Activated CD4-positive, alpha-beta T cell treated with anti-CD3 and anti-CD28 coated beads, Interleukin-2, Interleukin-4, amounts not matched to agents 100 ng/mL and 50 ng/mL, durations not matched to agents 16 hours and 8 hours (primary cell): ENCODE measurements at regions not wholly inside any gene's neighbourhood (a gene's known extent, or its start where the extent isn't known, plus 50 kb on each side); places are given as distances from the start of the nearest gene placed in this dataset.

Source experiments
- DNase-seq: peaks from one replicate; pipeline ENCODE4 v3.0.0-alpha.2; 2020; ENCODE audit warnings: low spot score

- no peak for DNase-seq
Observed at GRCh38 chr3:193850084-193850619, 257.1 kb downstream of the OPA1 start.

DNA sequence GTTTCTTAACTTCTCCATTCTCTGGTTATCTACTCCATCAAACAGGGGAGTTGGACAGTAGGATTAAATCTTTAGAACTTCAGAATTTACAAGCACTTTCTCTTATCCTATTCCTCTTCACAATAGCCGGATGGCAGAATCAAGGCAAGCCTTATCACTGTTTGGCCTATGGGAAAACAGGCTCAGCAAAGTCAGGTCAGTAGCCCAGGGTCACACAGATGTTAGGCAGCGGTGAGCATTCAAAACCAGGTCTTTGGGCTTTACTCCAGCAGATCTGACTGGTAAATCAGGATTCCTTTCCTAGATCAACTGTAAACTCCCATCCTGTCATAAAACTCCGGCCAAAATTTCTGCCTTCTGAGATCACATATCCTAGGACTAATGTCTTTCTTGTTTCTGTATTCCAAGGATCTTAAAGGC, 258.4 kb downstream of the OPA1 start:
- no peak for DNase-seq

DNA sequence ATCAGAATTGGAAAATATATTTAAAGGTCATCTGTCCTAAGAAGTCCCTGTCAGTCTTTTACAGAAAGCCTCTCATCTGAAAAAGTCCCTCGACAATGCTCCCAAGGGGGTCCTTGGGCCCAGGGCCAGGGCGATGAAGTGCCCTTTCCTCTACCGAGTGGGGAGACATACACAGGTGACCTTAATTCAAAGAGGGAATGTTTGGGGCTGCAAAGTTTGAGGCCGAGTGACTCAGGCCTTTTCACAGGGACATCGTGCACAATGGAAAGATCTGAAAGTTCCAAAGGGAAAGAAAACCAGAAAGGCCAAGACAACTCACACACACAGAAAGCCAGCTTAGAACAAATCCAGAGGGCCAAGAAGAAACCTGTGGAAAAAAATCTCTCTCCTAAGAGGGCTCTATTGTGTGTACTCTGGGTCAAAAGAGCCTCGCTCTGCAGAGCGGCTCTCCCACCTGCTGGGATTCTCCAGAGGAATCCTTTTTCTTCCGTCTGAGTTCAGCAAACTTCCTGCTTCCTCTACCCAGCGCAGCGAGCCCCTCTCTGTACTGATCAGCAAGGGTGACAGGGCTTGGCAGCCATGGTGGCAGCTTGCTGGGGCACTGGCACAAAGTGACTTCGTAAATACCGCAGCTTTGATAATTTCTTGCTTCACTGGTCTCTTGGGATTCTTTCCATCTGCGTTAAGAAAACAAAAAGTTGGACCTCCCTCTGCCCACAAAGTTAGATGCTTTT, 259.1 kb downstream of the OPA1 start:
- no peak for DNase-seq

DNA sequence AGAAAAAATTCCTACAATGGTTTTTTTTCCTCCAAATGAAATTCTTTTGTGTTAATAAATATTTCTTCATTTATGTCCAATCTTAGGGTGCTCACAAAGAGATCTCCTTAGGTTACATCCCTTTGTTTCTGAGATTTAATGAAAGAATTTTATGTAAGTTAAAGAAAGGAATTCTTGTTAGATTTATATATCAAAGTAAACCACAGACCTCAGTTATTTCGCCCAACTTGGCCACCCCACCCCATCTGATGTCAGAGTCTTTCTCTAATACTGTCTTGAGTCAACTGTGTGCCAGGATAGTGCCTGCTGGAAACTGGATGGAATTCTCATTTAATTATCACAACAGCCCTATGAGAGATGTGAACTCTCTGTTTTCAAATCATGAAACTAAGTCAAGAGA, 259.9 kb downstream of the OPA1 start:
- DNase-seq: no peak

DNA sequence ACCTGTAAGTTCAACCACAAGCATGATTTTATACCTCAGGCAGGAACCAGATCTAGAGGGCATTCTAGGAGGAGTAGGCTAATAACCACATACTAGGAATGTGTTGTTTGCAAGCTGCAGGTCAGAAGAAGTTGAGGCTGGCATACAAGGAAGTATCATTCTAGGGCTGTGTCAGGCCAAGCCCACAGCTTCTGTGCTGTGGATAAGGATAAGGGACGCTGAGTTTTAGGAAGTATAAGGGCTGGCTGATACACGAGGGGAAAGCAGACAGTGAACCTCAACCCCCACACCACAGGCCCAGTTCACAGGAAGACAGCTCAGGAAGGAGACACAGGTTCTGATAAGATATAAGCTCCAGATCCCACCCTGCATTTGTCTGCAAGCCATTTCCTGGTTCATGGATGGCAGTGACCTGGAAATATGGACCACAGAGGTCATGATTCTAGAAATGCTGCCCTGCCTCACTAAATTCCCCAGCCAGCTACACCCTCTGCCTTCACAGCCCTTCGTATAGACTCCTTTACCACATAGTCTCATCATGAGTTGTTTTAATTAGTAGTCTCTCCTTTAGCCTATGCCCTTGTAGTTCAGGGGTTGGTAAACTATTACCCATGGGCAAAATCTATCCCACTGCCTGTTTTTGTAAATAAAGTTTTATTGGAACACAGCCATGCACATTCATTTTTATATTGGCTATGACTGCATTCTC, 260.7 kb downstream of the OPA1 start:
- DNase-seq: no peak

- no peak for DNase-seq
Observed at GRCh38 chr3:193857996-193858395, 265.0 kb downstream of the OPA1 start.

GRCh38 chr3:193859195-193859594, 266.2 kb downstream of the OPA1 start:
- DNase-seq: no peak

DNA sequence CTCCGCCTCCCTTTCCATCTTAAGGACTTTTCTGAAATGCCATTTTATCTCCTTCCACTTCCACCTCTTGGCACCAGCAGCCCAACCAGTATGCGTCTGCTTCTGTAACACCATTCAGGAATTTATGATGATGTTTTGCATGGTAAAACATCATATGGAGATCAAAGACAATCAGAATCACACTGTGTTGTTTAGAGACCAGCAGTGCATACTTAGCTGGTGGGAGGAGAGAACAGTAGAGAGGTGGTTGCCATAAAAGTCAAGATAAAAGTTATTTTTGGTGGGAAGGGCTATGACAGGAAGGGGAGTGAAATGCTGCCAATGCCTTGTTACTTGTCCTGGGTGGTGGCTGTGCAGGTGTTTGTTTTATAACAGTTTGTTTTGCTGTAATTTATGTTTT, 268.0 kb downstream of the OPA1 start:
- no peak for DNase-seq

GRCh38 chr3:193862843-193863242, 269.8 kb downstream of the OPA1 start:
- DNase-seq: no peak

DNA sequence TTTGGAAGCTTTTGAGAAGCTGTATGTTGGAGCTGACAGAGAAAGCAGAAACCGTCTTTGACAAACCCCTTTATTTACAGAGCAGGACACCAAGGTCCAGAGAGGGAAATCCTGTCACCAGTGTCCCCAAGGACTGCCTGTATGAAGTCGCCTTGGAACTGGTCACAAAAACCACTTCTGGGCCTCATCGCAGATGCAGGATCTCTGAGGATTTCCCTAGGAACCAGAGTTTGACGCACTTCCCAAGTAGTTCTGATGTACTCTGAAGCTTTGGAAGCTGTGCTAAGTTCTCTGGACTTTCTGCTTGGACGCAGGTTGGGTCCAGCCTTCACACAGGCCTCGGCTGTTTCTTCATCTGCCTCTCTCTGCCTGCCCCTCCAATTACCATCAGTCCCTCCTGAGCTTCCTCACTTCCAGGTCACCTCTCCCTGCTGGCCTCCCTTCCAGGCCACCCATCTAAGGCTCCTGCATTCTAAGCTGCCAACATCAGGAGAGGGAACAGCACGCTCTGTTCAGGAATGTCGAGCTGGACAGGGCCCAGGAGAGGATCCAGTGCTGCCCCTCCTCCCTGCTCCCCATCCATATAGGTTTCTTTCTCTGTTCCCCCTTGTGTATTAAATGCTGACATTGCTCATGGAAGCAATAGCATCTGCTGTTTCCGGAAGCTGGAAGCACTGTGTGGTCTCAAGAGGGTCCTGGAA, 270.8 kb downstream of the OPA1 start:
- DNase-seq: no peak

DNA sequence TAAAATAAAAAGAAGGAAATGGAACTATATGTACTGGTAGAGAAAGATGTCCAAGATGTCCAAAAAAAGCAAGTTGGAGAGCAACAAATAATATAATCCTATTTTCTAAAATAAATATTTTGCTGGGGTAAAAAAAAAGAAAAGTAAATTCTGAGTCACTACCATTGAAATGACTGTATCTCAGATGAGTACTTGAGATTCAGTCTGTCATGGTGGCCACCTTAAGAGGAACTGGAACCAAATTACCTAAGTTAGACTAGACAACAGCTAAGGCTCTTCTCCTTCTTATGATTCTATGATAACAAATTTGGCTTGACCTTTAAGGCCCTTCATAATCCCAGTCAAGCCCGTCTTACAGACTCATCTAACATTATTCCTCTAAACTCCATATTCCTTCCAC, 270.6 kb upstream of the HES1 start:
- DNase-seq: no peak

DNA sequence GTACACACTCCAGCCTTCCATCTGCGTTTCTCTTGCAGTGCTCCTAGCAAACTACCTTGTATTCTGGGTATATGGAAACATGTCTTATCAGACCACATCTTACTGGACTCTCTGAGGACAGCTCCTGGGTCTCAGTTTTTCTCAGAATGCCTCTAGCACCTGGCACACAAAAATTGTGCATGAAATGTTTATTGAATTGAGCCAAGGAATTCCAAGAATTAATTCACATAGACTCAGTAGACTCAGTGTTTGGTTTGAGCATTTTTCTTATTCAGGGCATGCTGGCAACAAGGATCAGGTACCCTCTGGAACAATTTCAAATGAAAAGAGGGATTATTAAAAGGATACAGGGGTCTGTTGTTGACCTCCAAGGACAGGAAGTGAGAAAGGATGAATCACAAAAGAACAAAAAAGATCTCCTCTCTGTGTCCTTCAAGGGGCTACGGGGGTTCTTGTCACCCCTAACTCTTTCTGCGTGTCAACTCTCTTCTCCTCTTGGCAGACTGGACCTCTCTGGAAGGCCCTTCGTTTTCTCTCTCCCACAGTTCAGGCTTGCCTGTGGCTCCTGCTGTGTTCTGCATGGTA, 270.0 kb upstream of the HES1 start:
- DNase-seq: no peak

- no peak for DNase-seq
Observed at GRCh38 chr3:193868590-193868989, 267.4 kb upstream of the HES1 start.

DNA sequence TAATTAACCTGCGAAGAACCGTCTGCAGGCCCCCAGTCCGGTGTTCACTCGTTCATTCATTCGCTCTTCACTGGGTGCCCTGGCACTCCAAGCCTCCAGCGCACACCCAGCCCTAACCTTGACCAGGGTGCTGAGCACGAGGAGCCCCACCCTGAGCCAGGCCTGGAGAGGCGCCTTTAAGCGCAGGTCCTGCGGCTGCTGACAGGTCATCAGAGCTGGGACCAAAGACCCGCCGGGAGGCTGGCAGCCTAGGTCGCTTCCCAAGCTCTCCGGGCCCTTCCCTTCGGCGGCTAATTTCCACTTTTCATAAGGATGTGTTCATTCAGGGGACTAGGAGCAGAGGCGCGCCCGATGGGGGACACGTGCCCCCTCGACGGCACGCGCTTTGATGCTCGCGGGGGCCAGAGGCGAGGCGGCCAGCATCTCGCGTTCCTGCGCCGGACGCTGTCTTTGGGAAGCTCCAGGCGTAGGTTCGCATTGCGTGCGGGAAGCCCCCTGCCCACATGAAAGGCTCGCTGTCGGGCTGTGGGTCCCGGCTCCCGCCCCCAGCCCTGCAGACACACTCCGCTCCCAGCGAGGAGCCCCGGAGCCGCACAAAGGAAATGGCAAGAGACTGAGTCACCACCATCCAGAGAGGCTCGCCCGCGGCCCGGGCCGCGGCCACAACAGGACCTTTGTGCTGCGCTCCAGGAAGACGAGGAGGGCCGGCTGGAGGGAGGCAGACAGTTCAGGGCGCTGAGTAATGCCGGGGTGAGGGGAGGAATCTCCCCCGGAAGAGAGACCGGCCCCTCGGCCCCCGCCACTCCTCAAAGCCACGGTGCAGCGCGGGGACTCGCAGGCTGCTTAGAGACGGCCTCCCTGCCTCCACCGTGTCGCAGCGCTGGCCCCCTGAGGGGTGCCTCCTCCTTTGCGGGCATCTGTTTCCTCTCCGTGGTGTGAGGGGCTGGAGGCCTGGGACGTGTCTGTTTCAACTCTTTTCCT, 266.4 kb upstream of the HES1 start:
- DNase-seq: peak; percentile 6

DNA sequence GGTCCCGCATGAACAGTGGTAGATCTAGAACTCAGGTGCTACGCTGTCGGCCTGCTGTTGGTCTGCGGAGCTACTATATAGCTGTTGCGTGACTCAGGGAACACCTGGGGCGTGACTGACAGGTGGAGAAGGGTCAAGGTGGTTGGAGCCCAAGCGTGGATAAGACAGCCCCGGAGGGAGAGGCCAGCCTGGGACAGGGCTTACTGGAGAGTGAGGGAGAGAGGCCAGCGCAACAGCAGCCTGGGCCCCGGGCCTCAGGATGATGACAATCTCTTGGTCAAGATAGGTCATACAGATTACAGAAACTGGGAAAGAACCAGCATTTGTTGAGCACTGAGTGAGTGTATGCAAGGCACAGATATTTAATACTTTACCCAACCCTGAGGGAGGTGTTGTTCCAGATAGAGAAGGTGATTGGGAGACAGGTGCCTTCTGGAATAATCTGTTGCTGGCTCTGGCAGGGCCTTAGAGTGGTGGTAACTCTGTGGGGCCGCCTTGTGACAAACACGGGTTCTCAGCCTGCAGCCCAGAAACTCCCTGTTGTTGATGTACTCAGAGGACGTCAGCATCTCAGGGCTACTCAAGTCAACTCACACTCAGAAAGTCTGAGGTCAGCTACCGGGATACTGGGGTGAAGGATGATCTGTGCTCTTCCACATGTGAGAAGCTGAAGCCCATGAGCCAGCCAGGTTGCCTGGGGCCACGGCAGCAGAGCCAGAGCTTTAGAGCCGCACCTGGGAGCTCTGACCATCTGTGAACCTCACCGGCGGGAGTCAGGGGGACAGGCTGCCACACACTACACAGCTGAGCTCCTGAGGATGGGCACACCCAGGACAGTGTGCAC, 265.4 kb upstream of the HES1 start:
- no peak for DNase-seq

GRCh38 chr3:193871220-193871485, 264.8 kb upstream of the HES1 start:
- DNase-seq: no peak

DNA sequence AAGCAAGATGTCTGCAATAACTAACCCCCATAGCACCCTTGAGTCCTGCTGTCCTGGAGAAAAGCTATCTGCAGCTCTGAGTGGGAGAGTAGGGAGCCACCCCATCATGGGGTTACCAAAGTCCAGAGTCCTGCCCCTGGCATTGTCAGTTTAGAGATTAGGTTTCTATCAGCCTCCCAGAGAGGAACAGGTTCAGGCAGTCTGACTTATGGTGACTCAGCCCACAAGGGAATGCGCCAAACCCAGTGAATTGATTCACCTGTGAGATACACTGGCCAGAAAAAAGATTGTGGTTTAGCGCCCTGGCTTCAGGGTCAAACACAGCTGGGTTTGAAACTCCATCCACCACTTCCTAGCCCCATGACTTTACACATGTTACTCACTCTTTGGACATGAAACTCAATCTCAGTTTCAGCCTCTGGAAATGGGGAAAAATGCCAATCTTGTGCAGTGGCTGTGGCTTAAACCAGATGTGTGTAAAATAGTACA, 263.6 kb upstream of the HES1 start:
- DNase-seq: peak; percentile 35

- DNase-seq: no peak
Observed at GRCh38 chr3:193873426-193874201, 262.3 kb upstream of the HES1 start.

- DNase-seq: no peak
Observed at GRCh38 chr3:193874512-193874911, 261.4 kb upstream of the HES1 start.
